ENCODE measurements at regions not wholly inside any gene's neighbourhood (a gene's known extent, or its start where the extent isn't known, plus 50 kb on each side); places are given as distances from the start of the nearest gene placed in this dataset.

DNA sequence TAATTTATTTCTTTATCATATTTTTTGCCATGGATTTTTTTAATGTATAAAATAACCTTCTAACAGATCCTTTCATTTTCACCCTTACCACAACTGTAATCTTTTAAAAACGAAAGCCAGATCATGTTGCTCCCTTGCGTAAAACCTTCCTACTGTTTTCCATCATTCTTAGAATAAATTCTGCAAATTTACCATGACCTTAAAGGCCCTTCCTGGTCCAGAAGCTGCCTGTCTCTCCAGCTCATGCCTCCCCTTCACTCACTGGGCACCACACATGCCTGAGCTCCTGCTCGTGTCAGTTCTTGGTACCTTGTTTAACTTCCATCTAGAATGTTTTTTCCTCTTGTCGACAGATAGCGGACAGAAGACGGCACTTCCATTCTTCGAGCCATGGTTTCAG is 245.0 kb upstream of the CDH5 start:
- DNase-seq (ENCODE audit: low read depth), result no peak
- H3K4me3 ChIP-seq (ENCODE audit: control insufficient read depth, low read depth, low read length), result no peak overlapping the region
- TF ChIP-seq, protein P1, sequence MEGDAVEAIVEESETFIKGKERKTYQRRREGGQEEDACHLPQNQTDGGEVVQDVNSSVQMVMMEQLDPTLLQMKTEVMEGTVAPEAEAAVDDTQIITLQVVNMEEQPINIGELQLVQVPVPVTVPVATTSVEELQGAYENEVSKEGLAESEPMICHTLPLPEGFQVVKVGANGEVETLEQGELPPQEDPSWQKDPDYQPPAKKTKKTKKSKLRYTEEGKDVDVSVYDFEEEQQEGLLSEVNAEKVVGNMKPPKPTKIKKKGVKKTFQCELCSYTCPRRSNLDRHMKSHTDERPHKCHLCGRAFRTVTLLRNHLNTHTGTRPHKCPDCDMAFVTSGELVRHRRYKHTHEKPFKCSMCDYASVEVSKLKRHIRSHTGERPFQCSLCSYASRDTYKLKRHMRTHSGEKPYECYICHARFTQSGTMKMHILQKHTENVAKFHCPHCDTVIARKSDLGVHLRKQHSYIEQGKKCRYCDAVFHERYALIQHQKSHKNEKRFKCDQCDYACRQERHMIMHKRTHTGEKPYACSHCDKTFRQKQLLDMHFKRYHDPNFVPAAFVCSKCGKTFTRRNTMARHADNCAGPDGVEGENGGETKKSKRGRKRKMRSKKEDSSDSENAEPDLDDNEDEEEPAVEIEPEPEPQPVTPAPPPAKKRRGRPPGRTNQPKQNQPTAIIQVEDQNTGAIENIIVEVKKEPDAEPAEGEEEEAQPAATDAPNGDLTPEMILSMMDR (IDR thresholded peaks at IDR 0.05; ENCODE audit: control insufficient read depth, insufficient read depth, low read depth, low read length, missing control alignments), result no peak

DNA sequence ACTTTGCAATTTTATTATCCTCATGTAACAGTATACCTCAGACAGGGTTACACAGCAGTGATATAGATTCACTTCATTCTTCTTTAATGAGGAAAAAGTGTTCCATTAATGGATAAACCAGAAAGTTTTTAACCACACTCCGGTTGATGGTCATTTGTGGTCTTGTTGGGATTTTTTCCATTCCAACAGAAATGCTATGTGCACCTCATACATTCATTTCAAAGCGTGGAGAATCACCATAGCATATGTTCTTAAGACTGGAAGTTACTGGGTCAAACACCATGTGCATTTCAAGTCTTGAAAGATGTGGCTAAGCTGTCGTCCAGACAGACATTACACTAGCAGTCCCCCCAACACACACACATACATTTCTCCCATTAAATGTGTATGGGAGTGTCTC is 245.8 kb upstream of the CDH5 start:
- no peak overlapping the region for H3K4me3 ChIP-seq (ENCODE audit: control insufficient read depth, low read depth, low read length)
- TF ChIP-seq, protein P1 (IDR thresholded peaks at IDR 0.05; ENCODE audit: control insufficient read depth, insufficient read depth, low read depth, low read length, missing control alignments), result no peak
- DNase-seq (ENCODE audit: low read depth), result no peak

DNA sequence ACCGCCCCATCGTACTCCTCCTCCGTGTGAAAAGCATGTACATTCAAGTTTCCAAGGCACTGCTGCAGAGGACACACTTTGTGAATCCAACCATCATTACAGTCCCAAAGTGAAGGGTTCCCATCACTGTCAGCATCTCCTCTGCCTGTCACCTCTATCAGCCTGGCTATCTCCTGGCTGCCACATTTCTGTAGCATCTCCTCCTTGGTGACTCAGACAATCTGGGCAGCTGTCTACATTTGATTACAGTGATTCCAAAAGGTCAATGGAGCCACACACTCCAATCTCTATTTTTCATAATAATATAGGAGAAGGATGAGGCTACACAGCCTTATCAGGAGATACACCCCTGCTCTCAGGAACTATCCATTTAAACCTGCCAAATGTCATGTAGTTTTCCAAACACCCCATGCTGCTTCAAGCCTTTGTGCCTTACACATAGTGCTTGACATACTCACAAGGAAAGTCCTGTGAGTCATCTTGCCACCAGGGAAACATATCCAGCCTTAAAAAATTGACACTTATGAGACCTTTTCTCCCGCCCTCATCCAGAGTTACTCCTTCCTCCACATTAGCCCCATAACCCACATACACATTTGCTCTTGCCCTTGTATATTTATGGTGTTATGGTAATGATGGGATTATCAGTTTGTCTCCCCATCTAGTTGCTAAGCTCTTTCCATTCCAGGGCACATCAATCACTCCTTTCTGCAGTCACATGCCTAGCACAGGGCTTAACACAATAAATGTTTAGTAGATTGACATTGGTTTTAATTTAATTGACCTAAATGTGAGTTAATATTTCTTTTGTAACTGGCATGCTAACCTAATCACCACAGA is 250.1 kb upstream of the CDH5 start:
- no peak for DNase-seq (ENCODE audit: low read depth)
- H3K4me3 ChIP-seq (ENCODE audit: control insufficient read depth, low read depth, low read length), result no peak overlapping the region
- TF ChIP-seq, protein P1 (IDR thresholded peaks at IDR 0.05; ENCODE audit: control insufficient read depth, insufficient read depth, low read depth, low read length, missing control alignments), result no peak

DNA sequence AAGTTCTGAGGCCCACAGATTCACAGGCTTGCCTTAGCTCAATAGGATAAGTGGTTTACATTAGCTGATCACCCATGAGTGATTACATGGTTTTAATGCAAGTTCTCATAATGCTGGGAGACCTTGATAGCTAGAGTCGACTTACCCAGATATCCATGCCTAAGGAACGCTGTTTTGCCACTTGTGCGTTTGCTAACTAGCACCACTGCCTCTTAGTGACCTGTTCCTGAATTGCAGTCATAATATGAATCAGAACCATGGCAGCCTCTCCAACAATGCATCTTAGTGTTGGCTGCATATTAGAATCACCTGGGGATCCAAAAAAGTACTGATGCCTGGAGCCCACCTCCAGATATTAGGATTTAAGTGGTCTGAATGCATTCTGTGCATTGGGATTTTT is 251.1 kb upstream of the CDH5 start:
- H3K4me3 ChIP-seq (ENCODE audit: control insufficient read depth, low read depth, low read length), result no peak overlapping the region
- DNase-seq (ENCODE audit: low read depth), result no peak
- TF ChIP-seq, protein P1 (IDR thresholded peaks at IDR 0.05; ENCODE audit: control insufficient read depth, insufficient read depth, low read depth, low read length, missing control alignments), result no peak

DNA sequence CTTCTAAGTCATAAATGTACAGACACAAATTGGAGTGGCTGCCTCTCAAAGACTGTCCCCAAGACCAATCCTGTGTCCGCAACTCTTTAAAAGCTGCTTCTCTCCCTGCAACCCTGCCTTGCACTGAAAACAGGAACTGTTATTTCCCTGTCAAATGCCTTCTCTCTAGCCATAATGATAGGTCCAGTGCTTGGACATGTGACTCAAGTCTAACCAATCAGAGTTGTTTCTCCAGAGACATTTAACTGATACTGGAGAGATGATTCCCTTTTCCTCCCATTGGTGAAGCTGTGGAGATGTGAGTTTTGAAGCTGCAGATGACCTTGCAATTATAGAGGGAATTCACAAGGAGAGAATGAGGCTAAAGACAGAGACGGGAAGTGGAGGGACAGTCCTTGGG is 253.3 kb upstream of the CDH5 start:
- TF ChIP-seq, protein P1 (IDR thresholded peaks at IDR 0.05; ENCODE audit: control insufficient read depth, insufficient read depth, low read depth, low read length, missing control alignments), result no peak
- H3K4me3 ChIP-seq (ENCODE audit: control insufficient read depth, low read depth, low read length), result no peak overlapping the region
- DNase-seq (ENCODE audit: low read depth), result no peak

DNA sequence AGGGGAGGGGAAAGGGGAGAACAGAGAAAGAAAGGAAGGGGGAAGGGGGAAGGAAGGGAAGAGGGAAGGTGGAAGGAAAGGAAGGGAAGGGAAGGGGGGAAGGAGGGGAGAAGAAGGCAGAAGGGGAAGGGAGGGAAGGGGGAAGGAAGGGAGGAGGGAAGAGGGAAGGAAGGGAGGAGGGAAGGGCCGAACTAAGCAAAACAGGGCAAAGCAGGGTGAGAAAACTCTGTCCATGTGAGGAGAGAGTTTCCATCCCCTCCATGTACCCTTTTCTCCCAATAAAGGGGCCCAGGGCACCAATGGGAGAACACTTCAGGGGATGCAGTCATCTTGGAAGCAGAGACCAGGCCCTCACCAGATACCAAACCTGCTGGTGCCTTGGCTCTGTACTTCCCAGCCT is 256.8 kb upstream of the CDH5 start:
- H3K4me3 ChIP-seq (ENCODE audit: control insufficient read depth, low read depth, low read length), result no peak overlapping the region
- TF ChIP-seq, protein P1 (IDR thresholded peaks at IDR 0.05; ENCODE audit: control insufficient read depth, insufficient read depth, low read depth, low read length, missing control alignments), result no peak
- no peak for DNase-seq (ENCODE audit: low read depth)

All from AG09309 (cell line).